NCI-H2081 treated with DMSO at 0.1 percent for 48 hours (cell line): ENCODE measurements at regions not wholly inside any gene's neighbourhood (a gene's known extent, or its start where the extent isn't known, plus 50 kb on each side); places are given as distances from the start of the nearest gene placed in this dataset.
"Not testable (repeated sequence)": the region's sequence is repeated elsewhere in the genome, so short reads cannot be mapped to it uniquely, and the experiment has no call there.

Experiments
- DNase-seq: peaks from one replicate; lab custom pipeline; 2025; lab: John Stamatoyannopoulos, UW

DNA sequence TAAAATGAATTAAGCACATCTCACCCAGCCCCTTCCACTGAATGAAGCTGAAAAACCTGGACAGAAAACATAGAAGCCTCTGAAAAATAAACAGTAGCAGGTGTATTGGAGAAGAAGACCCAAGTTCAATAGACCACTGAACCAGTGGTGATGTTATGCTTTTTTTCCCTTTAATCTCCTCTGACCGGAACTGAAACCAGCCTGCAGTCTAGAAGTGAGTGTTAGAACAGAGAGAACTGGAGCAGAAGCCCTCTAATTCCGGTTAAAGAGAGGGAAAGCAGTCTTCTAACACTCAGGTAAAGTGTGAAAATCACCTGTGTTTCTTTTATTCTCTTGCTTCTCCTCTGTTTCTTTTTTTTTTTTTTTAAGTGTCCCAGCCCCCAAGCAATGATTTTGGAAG lies 83.5 kb upstream of the CCL21 start:
- DNase-seq = no peak

DNA sequence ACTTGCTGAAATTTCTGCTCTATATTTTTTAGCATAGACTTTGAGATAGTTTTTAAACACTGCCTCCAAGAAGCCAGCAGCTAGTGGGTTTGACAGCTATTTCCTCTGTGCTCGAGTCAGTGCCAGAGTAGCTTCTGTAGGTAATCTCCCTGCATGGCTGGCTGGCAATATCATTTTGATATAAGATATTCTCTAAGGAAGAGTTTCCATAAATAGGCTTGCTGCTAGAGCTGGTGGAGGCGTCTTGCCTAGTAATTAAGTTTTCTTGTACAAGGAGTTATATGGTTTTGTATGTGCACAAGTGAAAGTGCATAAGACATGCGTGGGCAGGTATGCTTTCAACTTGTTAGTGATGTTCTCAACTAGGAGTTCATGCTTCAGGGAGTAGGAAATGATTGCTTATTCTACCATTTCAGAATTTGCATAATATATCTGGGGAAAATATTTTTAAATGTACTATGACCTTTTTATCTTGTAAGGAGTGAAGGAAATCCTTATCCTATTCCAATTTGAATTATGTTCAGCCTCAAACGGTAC lies 74.1 kb upstream of the CCL21 start:
- DNase-seq = no peak

DNA sequence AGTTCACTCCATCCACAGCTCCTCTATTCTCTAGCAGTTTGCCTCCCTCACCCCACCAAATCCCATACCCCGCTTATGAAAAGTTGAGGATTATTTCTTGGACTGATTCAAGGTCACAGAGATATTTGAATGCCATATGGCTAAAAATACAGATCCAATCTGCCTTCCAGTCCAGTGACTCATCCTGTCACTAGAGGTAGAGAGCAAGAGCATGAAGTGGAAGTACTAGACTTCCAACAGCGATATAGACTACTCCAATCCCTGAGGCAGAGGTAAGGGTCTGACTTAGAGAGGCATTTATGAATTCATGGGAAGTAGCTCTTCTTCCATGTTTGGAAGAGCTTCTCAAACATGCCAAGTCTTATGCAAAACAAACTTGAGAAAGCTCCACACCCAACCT lies 72.4 kb upstream of the CCL21 start:
- DNase-seq = no peak

DNA sequence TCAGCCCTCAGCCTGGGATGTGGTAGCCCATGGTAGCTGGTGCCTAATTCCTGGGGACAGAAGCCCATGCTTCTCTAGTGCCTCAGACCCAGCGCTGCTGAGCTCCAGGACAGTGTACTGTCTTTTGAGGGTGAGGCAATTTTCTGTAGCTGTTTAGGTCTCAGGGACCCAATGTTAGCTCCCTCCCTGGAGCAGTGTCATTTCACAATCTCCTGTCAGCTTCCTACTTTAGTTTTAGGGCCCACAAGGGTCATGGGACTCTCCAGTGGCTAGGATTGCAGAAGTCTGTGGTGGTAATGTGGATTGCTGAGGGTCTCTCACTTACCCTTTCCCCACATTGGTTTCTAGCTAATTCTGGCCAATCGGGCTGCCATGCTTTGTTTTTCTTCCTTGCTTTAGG lies 67.7 kb upstream of the CCL21 start:
- no peak for DNase-seq

DNA sequence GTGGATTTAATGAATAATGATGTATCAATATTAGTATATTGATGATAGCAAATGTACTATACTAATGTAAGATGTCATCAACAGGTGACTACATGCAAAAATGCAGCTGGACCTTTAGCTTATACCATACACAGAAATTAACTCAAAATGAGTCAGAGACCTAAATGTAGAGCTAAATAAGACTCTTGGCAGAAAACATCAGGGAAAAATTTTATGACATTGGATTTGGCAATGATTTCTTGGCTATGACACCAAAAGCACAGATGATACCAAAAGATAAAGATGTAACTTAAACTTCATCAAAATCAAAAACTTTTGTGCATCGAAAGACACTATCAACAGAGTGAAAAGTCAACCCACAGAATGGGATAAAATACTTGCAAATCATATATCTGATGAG lies 64.0 kb upstream of the CCL21 start:
- no peak for DNase-seq

DNA sequence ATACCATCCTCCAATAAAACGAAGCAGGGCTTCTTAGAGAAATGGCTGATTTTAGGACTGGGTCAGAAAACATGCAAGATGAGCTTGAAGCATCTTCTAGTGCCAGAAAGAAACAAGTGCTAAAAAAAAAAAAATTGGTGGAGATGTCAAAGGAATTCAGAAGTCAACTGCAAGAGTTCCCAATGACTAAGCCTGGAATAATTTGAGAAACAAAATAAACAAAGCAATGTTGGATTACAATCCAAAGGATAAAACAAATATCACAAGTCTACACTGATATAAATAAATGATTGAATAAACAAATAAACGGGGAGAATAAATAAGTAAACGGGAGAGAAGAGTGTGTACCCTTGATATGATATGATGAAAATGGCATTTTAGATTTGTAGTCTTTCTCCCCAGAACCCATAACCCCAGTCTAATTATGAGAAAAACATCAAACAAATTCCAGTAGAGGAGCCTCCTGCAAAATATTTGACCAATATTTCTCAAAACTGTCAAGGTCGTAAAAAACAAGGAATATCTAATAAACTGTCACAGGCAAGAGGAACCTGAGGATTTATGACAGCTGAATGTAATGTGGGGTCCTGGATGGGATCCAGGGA lies 63.5 kb upstream of the CCL21 start:
- DNase-seq = no peak

DNA sequence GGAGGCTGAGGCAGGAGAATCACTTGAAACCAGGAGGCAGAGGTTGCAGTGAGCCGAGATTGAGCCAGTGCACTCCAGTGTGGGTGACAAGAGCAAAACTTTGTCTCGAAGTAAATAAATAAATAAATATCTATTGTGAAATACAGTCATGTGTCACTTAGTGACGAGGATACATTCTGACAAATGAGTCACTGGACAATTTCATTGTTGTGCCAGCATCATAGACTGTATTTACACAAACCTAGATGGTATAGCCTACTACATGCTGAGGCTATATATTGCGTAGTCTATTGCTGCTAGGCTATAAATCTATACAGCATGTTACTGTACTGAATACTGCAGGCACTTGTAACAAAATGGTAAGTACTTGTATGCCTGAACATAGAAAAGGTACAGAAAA lies 61.1 kb upstream of the CCL21 start:
- DNase-seq = no peak

DNA sequence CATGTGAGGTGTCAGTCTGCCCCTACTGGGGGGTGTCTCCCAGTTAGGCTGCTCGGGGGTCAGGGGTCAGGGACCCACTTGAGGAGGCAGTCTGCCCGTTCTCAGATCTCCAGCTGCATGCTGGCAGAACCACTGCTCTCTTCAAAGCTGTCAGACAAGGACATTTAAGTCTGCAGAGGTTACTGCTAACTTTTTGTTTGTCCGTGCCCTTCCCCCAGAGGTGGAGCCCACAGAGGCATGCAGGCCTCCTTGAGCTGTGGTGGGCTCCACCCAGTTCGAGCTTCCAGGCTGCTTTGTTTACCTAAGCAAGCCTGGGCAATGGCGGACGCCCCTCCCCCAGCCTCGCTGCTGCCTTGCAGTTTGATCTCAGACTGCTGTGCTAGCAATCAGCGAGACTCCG lies 57.2 kb upstream of the CCL21 start:
- not testable (repeated sequence) for DNase-seq

DNA sequence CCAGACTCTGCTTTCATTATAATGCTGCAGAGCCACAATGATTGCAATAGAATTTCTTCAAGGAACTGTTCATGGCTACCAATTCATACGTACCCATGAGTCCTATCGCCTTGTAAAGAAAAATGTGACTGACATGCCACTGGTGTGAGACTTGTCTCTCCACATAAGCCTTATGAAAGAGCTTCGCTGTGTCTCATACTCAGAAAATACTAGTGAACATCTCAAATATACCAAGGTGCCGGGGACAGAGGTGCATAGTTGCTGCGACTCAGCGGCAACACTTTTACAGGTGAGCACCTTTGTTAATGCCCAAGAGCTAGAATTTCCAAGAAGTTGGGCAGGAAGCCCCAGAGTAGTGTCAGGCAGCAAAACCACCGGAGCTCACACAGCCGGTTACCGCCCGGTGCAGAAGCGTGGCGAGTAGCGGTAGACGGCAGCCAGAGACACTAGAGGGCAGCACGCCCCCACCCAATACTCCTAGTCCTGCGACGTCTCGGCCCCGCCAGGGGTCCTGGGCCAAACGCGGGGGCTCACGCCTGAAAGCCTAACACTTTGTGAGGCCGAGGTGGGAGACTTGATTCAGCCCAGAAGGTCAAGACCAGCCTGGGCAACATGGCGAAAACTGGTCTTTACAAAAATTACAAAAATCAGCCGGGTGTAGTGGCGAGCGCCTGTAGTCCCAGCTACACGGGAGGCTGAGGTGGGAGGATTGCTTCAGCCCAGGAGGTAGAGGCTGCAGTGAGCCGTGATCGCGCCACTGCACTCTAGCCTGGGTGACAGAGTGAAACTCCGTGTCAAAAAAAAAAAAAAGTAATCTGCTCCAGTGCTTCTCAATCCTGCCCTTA lies 50.5 kb upstream of the CCL21 start:
- DNase-seq = not testable (repeated sequence)
